ENCODE measurements at regions not wholly inside any gene's neighbourhood (a gene's known extent, or its start where the extent isn't known, plus 50 kb on each side); places are given as distances from the start of the nearest gene placed in this dataset.

- Histone ChIP-seq H3K9ac (ENCODE audit: insufficient read depth in 1 of 2, low read depth in 2 of 2, low read length in 2 of 2) (no peak overlapping the region), H3K4me3 (no peak overlapping the region), H3K4me1 (replicated peaks in 1 of 2; ENCODE audit: control insufficient read depth in 2 of 2, insufficient read depth in 2 of 2, low read length in 2 of 2) (no peaks in the 10 kb centered on the region), H3K4me2 (ENCODE audit: insufficient read depth, low read length) (no peak overlapping the region), H3K79me2 (ENCODE audit: control insufficient read depth, insufficient read depth, low read length) (no peaks in the 10 kb centered on the region), H3K9me1 (ENCODE audit: control insufficient read depth, insufficient read depth, low read length) (no peaks in the 10 kb centered on the region), H3K9me3 (replicated peaks; ENCODE audit: control insufficient read depth, insufficient read depth, low read depth, low read length) (no peaks in the 10 kb centered on the region), H4K20me1 (replicated peaks; ENCODE audit: control insufficient read depth, insufficient read depth, low read length) (no peaks in the 10 kb centered on the region), H2AFZ (ENCODE audit: low read depth, low read length) (no peak overlapping the region), H3K36me3 (ENCODE audit: control insufficient read depth, insufficient read depth, low read length) (no peaks in the 10 kb centered on the region), H3K27me3 (ENCODE audit: control insufficient read depth in 2 of 2, insufficient read depth in 2 of 2, low read length in 2 of 2) (0 out of 5 replicates have a peak, but pooled peaks cover 0 to 4% of the 10 kb centered on the region in 2 experiments), H3K27ac (ENCODE audit: extremely low read depth, low read depth, low read length) (no peak overlapping the region)
- CTCF ChIA-PET (ENCODE audit: low intra/inter-chr PET ratio) = no interaction called here
- in situ Hi-C loops (cut with MboI) = no loop called here
- WGBS (ENCODE audit: insufficient coverage, low coverage, missing lambda C conversion rate) = 2% methylated on average over 4 of the region's 4 CpGs
- DNase-seq (ENCODE audit: extremely low read depth in 1 of 4, low spot score in 3 of 4) (no peak), FAIRE-seq (peak; percentile 51), ATAC-seq (no peak)
- POLR2A ChIA-PET = no interaction called here
- no peak for TF ChIP-seq ZNF232 (CRISPR knock-in tag; IDR thresholded peaks at IDR 0.05)
- TF ChIP-seq HMGN3 (IDR thresholded peaks at IDR 0.05; ENCODE audit: borderline replicate concordance, extremely low read depth, insufficient read length, low read depth, low read length) = no peak
- no peak for TF ChIP-seq RAD21 (CRISPR knock-in tag; conservative IDR thresholded peaks at IDR 0.05 in 1 of 2, IDR thresholded peaks at IDR 0.05 in 1 of 2)
- no peak for TF ChIP-seq FOXA1 (IDR thresholded peaks at IDR 0.05; ENCODE audit: borderline replicate concordance)
- no peak for TF ChIP-seq ZBTB34 (CRISPR knock-in tag; IDR thresholded peaks at IDR 0.05)
- TF ChIP-seq ZNF23 (CRISPR knock-in tag; IDR thresholded peaks at IDR 0.05) = no peak
- TF ChIP-seq CEBPB (tag; IDR thresholded peaks at IDR 0.05) = no peak
- TF ChIP-seq ZBTB33 (CRISPR knock-in tag; IDR thresholded peaks at IDR 0.05) = no peak
- TF ChIP-seq THAP12 (CRISPR knock-in tag; IDR thresholded peaks at IDR 0.05) = no peak
- TF ChIP-seq HMGXB4 (CRISPR knock-in tag; IDR thresholded peaks at IDR 0.05) = no peak
- TF ChIP-seq ZNF253 (CRISPR knock-in tag; conservative IDR thresholded peaks at IDR 0.05) = no peak
- no peak for TF ChIP-seq ZFP36 (IDR thresholded peaks at IDR 0.05; ENCODE audit: low read depth, low read length, partially characterized antibody)
- TF ChIP-seq HDGF (IDR thresholded peaks at IDR 0.05) = no peak
- no peak for TF ChIP-seq ZFP1 (CRISPR knock-in tag; IDR thresholded peaks at IDR 0.05)
- no peak for TF ChIP-seq SIN3B (IDR thresholded peaks at IDR 0.05; ENCODE audit: low read depth)
- TF ChIP-seq KLF6 (CRISPR knock-in tag; IDR thresholded peaks at IDR 0.05; ENCODE audit: borderline replicate concordance) = no peak
- BruUV-seq (replicated peaks) = no TSS peak
- intact Hi-C loops (cut with micrococcal nuclease) = no loop called here
Observed at GRCh38 chr15:96600350-96600749, 269.9 kb downstream of the NR2F2 start.

Measured in K562 (cell line).